ENCODE measurements at regions not wholly inside any gene's neighbourhood (a gene's known extent, or its start where the extent isn't known, plus 50 kb on each side); places are given as distances from the start of the nearest gene placed in this dataset.
"Not testable (repeated sequence)": the region's sequence is repeated elsewhere in the genome, so short reads cannot be mapped to it uniquely, and the experiment has no call there.

DNA sequence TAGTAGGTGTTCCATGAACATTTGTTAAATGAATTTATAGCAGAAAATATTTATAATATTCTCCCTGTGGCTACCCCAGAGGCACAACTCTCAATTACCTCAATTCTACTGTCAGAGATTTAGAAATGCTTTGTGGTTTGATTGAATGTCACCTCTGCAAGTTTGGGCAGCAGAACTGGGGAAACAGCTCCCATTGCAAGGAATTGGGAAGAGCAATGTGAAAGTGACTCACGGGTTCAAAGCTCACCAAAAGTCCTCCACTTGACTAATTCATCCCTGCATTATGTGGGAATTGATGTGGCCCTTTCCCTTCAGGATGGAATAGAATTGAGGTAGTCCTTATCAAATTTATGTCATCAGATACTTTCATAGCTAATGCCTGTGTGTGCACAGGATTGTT is 562.7 kb downstream of the MFSD1 start:
- DNase-seq (ENCODE audit: low read depth in 3 of 3): no peak

DNA sequence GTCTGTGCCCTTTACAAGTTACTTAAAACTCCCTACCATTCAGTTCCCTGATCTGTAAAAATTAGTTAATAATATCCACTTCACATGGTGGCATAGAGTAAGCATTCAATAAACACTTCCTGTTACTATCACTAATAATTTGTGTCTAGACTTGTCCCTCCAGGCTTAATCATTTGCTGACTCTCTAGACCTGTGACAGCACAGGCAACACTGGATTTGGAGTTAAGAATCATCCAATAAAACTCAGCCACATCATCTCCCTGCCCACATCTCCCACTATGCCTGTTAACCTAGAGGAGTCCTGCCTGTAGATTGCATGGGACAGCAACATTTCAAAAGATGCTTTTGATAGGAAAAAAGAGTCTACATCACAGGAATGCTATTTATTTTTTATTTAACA is 564.6 kb downstream of the MFSD1 start:
- no peak for DNase-seq (ENCODE audit: low read depth in 3 of 3)

DNA sequence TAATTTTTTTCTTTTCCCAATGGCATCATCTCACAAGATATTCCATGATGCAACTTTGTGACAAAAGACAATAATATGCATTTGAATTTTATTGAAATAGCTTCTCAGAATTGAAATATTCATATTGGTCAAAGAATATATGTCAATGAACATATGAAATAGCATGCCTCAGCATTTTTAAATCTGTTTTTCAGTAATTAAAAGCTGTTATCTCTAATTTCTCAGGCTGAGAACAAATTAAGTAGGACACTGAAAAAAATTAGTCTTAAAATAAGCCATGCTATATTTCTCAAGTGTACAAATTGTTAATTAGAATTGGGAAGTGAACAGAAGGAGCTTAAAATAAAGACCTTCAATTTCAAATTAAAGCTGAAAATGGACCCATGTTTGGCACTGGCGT is 570.1 kb downstream of the MFSD1 start:
- DNase-seq (ENCODE audit: low read depth in 3 of 3): no peak

DNA sequence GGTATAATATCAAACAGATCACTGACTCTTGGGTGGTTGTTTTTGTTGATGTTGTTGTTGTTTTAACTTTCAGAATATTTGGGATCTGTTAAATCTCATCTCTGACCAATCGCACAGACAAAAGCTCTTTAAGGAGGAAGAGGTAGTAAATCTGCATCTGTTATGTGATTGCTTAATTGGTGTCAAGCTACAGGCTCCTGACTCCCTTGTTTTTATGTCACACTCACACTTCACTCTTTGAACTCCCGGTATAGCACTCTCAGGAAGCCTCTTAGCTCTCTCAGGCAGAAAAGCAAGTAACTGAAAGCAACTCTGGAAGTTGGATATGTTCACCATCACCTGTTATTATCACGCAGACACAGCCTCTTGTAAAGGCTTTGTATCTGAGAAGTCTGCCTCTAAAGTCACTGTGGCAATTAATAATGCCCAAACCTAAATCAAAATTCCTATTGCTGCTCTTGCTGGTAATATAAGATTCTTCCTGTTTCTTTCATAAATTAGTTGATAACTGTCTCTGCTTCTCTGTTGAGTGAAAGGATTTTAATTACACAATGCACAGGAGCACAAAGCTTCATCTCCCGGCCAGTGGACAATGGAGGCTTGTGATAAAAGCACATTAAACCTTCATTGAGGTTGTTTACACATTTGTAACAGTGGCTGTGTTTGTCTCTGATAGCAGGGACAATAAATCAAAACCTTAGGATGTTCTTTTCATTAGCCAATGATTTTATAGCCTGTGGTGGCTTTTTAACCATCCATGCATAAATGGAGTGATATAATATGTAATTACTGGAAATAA is 576.7 kb downstream of the MFSD1 start:
- no peak for DNase-seq (ENCODE audit: low read depth in 3 of 3)

DNA sequence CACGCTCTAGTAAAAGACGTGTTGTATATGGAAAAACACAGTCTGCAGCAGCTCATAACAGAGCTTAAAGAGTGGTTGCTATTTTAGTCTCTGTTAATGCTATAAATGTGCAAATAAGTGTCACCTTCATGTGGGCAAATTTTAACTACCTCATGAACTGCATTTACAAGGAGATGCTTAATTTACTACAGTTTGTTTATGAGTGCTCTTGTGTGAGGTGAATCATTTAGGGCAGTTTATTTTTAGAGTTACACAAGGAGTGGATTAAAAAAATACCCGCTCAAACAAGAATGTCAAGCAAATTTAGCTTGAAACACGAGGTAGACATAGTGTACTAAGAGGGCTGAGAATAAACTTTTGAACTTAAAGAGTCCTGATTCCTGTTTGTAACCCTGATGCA is 579.0 kb downstream of the MFSD1 start:
- no peak for DNase-seq (ENCODE audit: low read depth in 3 of 3)

DNA sequence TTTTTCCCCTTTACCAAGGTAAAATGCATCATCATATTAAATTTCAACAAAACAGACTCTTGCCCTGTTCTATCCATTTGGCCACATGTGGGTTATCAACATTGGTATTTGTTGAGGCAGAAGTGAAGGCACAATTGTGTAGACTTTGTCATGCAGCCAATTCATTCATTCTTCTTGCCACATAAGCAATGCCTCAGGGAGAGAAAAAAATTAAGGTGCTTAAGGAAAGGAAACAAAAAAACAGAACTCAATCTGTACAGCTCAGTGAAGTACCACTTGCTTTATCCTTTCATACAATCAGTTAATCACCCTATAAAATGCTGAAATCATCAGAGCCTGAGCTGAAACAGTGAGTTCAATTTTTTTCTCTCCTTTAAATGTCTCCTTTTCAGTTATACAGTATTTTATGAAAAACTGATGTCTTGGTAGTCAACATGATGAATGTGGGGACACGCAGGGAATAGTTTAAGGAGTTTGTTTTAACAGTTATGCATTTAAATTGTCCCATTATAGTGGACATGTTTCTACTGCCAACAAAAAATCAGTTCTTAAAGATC is 588.9 kb downstream of the MFSD1 start:
- no peak for DNase-seq (ENCODE audit: low read depth in 3 of 3)

DNA sequence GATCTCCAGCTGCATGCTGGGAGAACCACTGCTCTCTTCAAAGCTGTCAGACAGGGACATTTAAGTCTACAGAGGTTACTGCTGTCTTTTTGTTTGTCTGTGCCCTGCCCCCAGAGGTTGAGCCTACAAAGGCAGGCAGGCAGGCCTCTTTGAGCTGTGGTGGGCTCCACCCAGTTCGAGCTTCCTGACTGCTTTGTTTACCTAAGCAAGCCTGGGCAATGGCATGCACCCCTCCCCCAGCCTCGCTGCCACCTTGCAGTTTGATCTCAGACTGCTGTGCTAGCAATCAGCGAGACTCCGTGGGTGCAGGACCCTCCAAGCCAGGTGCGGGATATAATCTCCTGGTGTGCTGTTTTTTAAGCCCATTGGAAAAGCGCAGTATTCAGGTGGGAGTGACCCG is 591.0 kb upstream of the IL12A start:
- not testable (repeated sequence) for DNase-seq (ENCODE audit: low read depth in 3 of 3)

DNA sequence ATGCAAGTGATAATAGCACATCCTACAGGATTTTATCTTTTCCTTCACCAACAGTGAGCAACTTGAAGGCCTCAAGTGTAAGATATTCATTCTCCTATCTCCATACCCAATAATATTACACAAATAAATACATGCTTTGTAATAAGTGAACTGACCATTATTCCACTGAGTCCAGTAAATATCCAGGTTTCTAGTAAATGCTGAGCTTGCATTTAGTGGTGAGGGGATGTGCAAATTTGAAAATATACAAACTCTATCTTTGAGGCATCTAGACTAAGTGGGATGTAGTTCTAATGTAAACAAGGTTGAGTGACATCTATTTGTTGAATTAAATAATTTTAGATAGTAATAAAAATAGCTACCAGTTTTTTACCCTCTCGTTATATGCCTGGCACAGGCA is 587.6 kb upstream of the IL12A start:
- DNase-seq (ENCODE audit: low read depth in 3 of 3): no peak

DNA sequence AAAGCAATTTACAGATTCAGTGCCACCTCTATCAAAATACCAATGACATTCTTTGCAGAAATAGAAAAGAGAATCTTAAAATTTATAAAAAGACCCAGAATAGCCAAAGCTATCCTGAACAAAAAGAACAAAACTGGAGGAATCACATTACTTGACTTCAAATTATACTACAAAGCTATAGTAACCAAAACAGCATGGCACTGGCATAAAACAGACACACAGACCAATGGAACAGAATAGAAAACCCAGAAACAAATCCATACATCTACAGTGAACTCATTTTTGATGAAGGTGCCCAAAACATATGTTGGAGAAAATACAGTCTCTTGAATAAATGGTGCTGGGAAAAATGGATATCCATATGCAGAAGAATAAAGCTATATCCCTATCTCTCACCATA is 578.9 kb upstream of the IL12A start:
- DNase-seq (ENCODE audit: low read depth in 3 of 3): not testable (repeated sequence)

DNA sequence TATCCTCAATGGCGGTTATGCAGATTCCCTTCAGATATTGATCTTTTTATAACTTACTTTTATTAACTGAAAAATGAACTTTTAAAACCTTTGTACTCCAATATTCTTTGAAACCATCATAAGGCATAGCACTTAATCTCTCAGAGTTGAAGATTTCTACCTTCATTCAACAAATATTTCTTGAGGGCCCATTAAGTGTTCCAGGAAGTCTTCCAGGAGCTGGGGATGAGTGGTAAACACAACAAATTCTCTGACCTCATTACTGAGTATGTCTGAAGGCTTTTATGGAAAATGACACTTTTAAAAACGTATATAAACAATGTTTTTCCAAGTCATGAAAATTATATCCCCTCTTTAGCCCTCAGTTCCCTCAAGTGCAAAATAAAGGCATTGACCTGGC is 575.3 kb upstream of the IL12A start:
- no peak for DNase-seq (ENCODE audit: low read depth in 3 of 3)

DNA sequence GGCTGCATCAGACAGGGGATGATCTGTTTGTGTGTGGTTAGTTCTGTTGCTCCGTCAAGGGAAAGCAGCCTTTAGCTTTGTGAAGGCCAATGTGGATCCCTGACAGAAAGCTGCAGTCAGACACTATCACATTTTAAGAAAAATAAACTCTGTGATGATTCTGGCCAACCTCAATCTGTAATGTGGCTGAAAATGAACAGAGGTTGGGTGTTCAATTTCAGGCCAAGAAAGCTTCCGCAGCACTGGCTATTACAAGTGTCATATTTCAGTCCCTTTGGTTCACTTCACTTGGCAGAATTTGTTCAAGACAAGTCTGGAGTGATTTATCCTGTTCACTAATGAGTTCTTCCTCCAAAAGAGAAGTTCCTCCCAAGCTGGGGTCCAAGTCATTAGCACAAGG is 571.8 kb upstream of the IL12A start:
- DNase-seq (ENCODE audit: low read depth in 3 of 3): no peak

DNA sequence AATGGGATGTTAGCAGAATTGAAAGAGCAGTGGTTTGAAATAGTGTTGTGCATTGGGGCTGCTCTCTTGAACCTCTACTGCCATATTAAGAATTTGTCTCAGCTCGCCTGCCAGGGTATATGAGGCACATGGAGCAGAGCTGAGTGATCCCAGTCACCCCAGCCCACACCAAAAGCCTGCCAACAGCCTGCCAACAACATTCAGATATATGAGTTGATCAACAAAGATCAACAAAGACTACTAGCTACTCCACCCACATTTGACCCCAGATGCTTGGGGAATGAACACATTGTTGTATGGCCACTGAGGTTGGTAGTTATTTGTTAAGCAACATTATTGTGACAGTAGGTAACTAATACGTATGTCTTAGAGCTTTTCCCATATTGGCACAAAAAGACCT is 570.9 kb upstream of the IL12A start:
- DNase-seq (ENCODE audit: low read depth in 3 of 3): no peak

DNA sequence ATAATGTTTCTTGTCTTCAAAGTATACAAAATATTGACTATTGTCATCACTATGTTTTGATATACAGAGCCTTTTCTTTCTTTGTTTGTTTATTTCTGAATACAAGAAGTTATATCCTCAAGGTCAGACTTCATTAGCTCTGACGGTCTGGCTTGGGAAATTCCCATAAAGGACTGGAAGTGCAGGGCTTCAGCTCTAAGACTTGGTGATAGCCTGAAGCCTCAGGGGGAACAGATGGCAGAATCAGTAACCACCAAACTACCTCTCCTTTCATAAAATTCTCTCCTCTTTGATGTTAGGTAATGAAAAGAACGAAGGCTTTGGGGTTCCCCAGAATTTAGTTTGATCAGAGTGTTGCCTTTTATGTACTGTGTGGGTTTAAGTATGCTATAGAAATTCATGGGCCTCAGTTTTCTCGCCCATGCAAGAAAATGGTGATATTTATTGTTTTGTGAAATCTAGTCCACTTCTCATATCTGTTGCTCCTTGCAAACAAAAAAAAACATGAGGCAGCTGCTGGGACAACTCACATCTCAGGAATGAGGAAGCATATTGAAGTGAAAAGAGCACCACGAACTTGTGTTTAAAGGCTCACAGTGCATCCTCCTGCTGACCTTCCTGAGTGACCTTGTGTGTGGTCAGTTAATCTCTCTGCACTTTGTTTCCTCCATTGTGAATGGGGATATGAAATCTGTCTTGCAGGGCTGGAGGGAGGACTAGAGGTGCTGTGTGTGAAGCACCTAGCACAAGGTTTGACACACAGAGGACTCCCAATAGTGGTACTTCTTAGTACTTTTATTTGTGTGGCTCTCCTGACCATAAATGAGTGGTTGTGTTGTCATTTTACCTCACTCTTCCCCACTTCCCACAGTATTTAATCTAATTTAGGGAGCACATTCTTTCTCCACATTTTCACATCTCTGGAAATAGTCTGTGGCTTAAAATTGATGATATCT is 569.8 kb upstream of the IL12A start:
- DNase-seq (ENCODE audit: low read depth in 3 of 3): no peak

DNA sequence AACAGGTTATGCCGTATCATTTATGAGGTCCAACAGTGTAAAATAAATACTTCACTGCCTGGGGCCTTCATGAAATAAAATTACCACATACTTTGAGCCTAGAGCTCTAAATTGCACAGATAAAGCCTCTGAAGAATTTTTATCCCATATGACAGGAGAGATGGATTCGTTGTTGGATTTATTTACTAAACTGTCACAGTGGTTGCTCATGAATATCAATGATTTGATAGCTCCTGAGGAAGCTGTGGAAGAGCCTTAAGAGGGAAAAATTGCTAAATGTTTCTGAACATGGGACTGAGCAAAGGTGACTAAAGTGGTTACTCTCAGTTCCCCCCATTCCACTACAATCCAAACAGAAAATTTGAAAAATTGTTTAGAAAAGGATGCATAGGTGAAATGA is 558.9 kb upstream of the IL12A start:
- DNase-seq (ENCODE audit: low read depth in 3 of 3): no peak

DNA sequence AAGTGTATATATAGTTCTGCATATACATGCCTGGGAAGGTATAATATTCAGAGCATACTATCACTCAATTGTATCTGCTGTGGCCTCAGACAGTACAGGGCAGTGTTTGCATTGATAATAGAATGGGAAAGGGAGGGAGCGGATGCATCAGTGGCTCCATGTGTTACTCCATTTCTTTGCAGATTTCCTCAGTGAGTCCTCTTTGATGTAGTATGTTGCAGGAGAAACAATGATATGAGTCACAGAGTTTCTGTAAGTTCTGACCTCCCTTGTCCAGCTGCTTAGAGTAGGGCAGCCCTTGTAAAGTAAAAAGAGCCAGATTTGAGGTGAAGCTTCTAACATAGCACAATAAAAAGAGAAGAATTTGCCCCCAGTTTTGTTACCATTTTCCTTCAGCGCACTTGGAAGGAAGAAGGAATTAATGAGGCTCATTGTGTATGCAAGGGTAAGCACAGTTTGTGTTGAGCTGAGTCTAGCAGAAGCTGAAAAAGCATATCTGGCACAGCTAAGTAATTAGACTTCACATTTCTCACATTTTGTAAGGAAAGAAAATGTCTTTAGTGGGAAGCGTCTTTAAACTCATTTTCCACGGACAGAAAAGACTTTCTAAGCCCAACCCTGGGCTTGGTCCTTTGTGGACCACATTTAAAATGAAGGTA is 555.8 kb upstream of the IL12A start:
- DNase-seq (ENCODE audit: low read depth in 3 of 3): no peak

DNA sequence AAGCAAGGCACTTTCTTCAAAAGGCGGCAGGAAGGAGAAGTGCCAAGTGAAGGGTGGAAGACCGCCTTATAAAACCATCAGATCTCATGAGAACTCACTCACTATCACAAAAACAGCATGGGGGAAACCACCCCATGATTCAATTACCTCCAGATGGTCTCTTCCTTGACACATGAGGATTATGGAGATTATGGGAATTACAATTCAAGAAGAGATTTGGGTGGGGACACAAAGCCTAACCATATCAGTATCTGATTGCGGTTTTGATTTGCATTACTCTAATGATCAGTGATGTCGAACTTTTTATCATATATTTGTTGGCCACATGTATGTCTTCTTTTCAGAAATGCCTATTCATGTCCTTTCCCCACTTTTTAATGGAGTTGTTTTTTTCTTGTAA is 549.3 kb upstream of the IL12A start:
- no peak for DNase-seq (ENCODE audit: low read depth in 3 of 3)

DNA sequence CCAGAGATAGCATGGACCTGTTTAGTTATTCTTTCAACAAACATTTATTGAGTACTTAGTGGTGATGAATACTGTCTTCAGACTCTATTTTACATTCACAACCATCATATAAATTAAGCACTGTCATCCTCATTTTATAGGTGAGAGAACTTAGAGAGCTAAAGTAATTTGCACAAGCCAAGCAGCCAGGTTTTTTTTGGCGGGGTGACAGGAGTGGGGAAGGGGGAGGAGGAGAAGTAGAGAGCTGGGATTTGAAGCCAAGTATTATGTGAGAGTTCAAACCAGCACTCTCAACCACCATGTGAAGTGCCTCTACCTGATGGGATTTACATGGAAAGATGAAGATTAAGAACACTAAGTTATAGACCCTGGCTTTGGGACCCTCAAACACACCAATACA is 547.4 kb upstream of the IL12A start:
- DNase-seq (ENCODE audit: low read depth in 3 of 3): no peak

DNA sequence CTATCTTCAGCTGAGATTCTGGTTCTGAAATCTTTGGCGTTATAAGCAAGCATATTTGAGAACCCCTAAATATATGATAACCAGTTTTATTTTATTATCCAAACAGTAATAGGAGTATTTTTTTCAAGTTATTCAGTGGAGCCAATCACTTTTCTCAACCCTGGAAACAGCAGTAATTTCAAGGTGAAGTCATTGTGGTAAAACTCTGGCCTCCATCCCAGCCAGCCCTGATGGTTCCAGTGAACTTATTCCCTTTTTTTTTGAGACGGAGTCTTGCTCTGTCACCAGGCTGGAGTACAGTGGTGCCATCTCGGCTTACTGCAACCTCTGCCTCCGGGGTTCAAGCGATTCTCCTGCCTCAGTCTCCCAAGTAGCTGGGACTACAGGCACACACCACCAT is 545.4 kb upstream of the IL12A start:
- DNase-seq (ENCODE audit: low read depth in 3 of 3): no peak

DNA sequence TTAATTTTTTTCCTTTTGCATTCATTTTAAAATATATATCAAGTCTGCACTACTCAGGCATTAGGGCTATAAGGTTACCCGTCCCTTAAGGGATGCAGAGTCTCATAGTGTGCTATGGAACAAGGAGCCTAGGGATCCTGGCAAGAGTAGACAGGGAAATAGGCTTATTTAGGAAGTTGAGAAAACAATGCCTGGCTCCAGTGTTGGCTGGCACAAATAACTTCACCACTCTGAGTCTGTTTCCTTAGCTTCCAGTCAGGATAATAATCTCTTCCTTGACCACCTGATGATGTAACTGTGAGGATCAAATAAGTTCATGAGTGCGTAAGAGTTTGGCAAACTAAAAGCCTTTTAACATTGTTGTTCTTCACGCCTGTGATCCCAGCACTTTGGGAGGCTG is 540.8 kb upstream of the IL12A start:
- DNase-seq (ENCODE audit: low read depth in 3 of 3): no peak

DNA sequence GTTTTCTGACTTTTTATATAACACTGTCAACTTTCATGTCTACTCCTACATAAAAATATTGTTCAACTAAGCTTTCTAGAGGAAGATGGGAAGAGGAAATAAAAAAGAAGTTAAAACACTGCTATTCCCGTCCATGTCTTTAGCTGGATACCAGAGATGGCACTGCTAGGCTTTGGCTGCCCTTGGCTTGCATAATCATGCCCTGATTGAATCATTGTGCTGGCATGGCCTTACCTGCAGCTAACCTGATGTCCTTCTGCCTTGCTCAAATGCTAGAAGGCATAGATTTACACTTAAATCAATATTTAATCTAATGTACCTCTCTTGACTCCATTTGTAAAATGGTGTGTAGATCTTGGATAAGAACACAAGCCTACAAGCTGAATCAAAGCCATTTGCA is 539.7 kb upstream of the IL12A start:
- no peak for DNase-seq (ENCODE audit: low read depth in 3 of 3)

DNA sequence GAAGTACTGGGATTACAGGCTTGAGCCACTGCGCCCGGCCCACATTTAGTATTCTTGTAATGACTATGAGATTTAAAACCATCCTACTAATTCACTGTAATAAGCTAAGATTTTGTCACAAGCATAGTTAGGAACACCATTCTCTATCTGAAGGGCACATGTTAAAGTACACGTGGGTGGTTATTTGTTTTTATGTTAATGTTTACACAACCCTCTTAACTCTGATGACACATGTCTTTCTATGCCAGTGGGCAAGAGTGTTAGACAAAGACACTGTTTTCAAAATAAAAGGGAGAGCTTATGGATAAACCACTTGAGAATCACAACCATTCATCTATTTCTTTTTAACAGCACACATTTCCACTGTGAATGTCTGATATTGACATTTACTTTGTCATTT is 537.6 kb upstream of the IL12A start:
- DNase-seq (ENCODE audit: low read depth in 3 of 3): no peak

DNA sequence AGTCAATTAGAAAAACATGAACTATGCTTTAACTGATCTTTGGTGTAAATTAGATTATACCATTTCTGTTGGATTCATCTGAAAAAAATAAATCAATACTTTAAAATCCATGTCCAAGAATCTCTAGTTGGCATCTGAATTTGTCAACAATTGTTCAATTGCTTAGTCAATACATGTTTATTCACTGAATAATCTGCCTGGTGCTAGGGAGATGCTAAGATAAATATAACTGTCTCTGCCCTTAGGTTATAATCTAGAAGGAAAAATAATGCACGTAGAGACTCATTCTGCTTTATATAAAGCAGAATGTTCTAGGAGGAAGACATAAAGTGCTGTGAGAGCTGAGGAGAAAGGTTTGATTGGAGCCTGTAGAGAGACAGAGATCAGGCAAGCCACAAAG is 537.2 kb upstream of the IL12A start:
- no peak for DNase-seq (ENCODE audit: low read depth in 3 of 3)

Measured in stimulated activated CD4-positive, alpha-beta T cell treated with anti-CD3 and anti-CD28 coated beads, TNF-alpha, amount 100 ng/mL, for 24 hours (primary cell).